Aorta (tissue), 5 donors: ENCODE measurements at regions not wholly inside any gene's neighbourhood (a gene's known extent, or its start where the extent isn't known, plus 50 kb on each side); places are given as distances from the start of the nearest gene placed in this dataset.
A peak's percentile ranks its signal among the peaks of the same experiment; 100 is the strongest.

Experiments
- ATAC-seq: fragments of 200-7000 bp; cut with Tn5 transposase; one replicate; pipeline ENCODE4 v1.9.1; 2022; ENCODE audit warnings: moderate library complexity; ENCODE audit not compliant: low FRiP score
- DNase-seq, 2 donors: peaks; one replicate each; pipeline ENCODE4 v3.0.0-alpha.2; 2020
- H3K27ac ChIP-seq, 2 donors: one replicate each; pipeline ENCODE4 v1.5.1; 2013; ENCODE audit warnings: low read length in 2 of 2, mild to moderate bottlenecking in 2 of 2, moderate library complexity in 2 of 2, control low read depth in 1 of 2, inconsistent platforms in 1 of 2, low read depth in 1 of 2
- H3K27me3 ChIP-seq, 2 donors: one replicate each; pipeline ENCODE4 v1.6.1; 2013; ENCODE audit warnings: control low read depth in 1 of 2, low read length in 1 of 2, mild to moderate bottlenecking in 1 of 2, moderate library complexity in 1 of 2; ENCODE audit not compliant: insufficient read depth in 2 of 2, control insufficient read depth in 1 of 2
- H3K36me3 ChIP-seq, 2 donors: one replicate each; pipeline ENCODE4 v1.6.1; 2013; ENCODE audit warnings: control low read depth in 1 of 2, low read length in 1 of 2, mild to moderate bottlenecking in 1 of 2; ENCODE audit not compliant: insufficient read depth in 2 of 2, control insufficient read depth in 1 of 2
- H3K4me1 ChIP-seq, 2 donors: one replicate each; pipeline ENCODE4 v1.6.1; 2013; ENCODE audit warnings: low read length in 2 of 2, control low read depth in 1 of 2, mild to moderate bottlenecking in 1 of 2, moderate library complexity in 1 of 2; ENCODE audit not compliant: insufficient read depth in 2 of 2, control insufficient read depth in 1 of 2
- H3K4me3 ChIP-seq, 2 donors: one replicate each; pipeline ENCODE4 v1.5.1; 2013; ENCODE audit warnings: low read length in 2 of 2, control low read depth in 1 of 2, mild to moderate bottlenecking in 1 of 2
- H3K9me3 ChIP-seq: one replicate; pipeline ENCODE4 v1.6.1; 2013; ENCODE audit warnings: mild to moderate bottlenecking, low read length; ENCODE audit not compliant: control insufficient read depth
- WGBS, 2 donors: extraction: QIAGEN DNeasy Blood & Tissue Kit; methylation state at CpG; one replicate each; pipeline ENCODE4 v1.1.7; 2013; 5-methylcytosine and 5-hydroxymethylcytosine counted together
- intact Hi-C, 2 donors: fragments of 100-400 bp; cut with DNase I; formaldehyde crosslinking; loops; one replicate each; pipeline versions ENCODE4 v1.14.2 to v1.15.0; 2022
- donor health status: healthy with polysubstance abuse.
- donor health status: Bipolar disorder and iron deficiency.
- donor health status: DM: no; HTN: no; CAD: no.
- donor health status: DM: no; HTN: no; CAD: no.
- donor health status: DM: yes; HTN: yes; CAD: no.

GRCh38 chr2:45282646-45283045 is 273.4 kb upstream of the SIX2 start:
- DNase-seq (no peak), ATAC-seq (no peak)
- Histone ChIP-seq H3K9me3 (no peaks in the 10 kb centered on the region), H3K27me3 (no peaks in the 10 kb centered on the region), H3K27ac (no peak overlapping the region), H3K4me1 (peaks cover 3% of the 10 kb centered on the region in 2 donors), H3K4me3 (no peak overlapping the region), H3K36me3 (no peaks in the 10 kb centered on the region)
- WGBS, 2 donors = 75 to 82% methylated on average over 2 of the region's 2 CpGs
- intact Hi-C loops = loop anchor here (10.0 kb wide), 2 partner anchors 108 to 152 kb away; no protein-coding TSS in a partner anchor

- no peak for ATAC-seq
- Histone ChIP-seq H3K27me3 (no peaks in the 10 kb centered on the region), H3K27ac (no peak overlapping the region), H3K4me3 (no peak overlapping the region), H3K4me1 (peaks cover 3 to 6% of the 10 kb centered on the region in 2 donors), H3K9me3 (no peaks in the 10 kb centered on the region), H3K36me3 (no peaks in the 10 kb centered on the region)
- 75 to 87% methylated on average over 7 of the region's 7 CpGs for WGBS, 2 donors
- DNase-seq = no peak
- intact Hi-C loops = loop anchor here (10.0 kb wide), 2 partner anchors 107 to 153 kb away; no protein-coding TSS in a partner anchor
Observed at GRCh38 chr2:45281311-45281710, 272.1 kb upstream of the SIX2 start.

- H3K4me1 ChIP-seq = peaks cover 3 to 6% of the 10 kb centered on the region in 2 donors
- no peak for DNase-seq
Observed at GRCh38 chr2:45280794-45281193, 271.5 kb upstream of the SIX2 start.

GRCh38 chr2:45279356-45279755 is 270.1 kb upstream of the SIX2 start:
- ATAC-seq (no peak), DNase-seq (no peak)
- 43 to 79% methylated on average over 2 of the region's 2 CpGs for WGBS, 2 donors
- Histone ChIP-seq H3K27me3 (no peaks in the 10 kb centered on the region), H3K9me3 (no peaks in the 10 kb centered on the region), H3K4me1 (peaks cover 5 to 6% of the 10 kb centered on the region in 2 donors), H3K27ac (no peak overlapping the region), H3K4me3 (no peak overlapping the region), H3K36me3 (no peaks in the 10 kb centered on the region)
- intact Hi-C loops = no loop called here

More at GRCh38 chr2:45280794-45281193, 271.5 kb upstream of the SIX2 start:
- H3K27ac ChIP-seq = no peak overlapping the region
- no peak for ATAC-seq
- no peaks in the 10 kb centered on the region for H3K9me3 ChIP-seq
- intact Hi-C loops = loop anchor here (10.0 kb wide), 2 partner anchors 106 to 154 kb away; no protein-coding TSS in a partner anchor
- WGBS, 2 donors = 90 to 93% methylated on average over 18 of the region's 18 CpGs
- H3K36me3 ChIP-seq = no peaks in the 10 kb centered on the region
- no peaks in the 10 kb centered on the region for H3K27me3 ChIP-seq
- H3K4me3 ChIP-seq = no peak overlapping the region

- intact Hi-C loops = no loop called here
- no peaks in the 10 kb centered on the region for H3K9me3 ChIP-seq
- peak overlapping the region in 1 of 2 donors; percentile 29 for H3K27ac ChIP-seq
- peaks cover 5 to 6% of the 10 kb centered on the region in 2 donors for H3K4me1 ChIP-seq
- DNase-seq (no peak), ATAC-seq (no peak)
- H3K27me3 ChIP-seq = no peaks in the 10 kb centered on the region
- no peaks in the 10 kb centered on the region for H3K36me3 ChIP-seq
- 43 to 45% methylated on average over 9 of the region's 9 CpGs for WGBS, 2 donors
- no peak overlapping the region for H3K4me3 ChIP-seq
Observed at GRCh38 chr2:45278365-45279078, 269.3 kb upstream of the SIX2 start.

GRCh38 chr2:45276914-45277313 is 267.7 kb upstream of the SIX2 start:
- no peak for ATAC-seq
- H3K27ac ChIP-seq = no peak overlapping the region
- H3K9me3 ChIP-seq = no peaks in the 10 kb centered on the region
- WGBS, 2 donors = 22 to 23% methylated on average over 4 of the region's 4 CpGs
- peaks cover 4 to 5% of the 10 kb centered on the region in 2 donors for H3K4me1 ChIP-seq
- no peaks in the 10 kb centered on the region for H3K36me3 ChIP-seq
- H3K4me3 ChIP-seq = no peak overlapping the region
- no peak for DNase-seq
- H3K27me3 ChIP-seq = no peaks in the 10 kb centered on the region
- intact Hi-C loops = no loop called here

GRCh38 chr2:45275806-45276205 is 266.6 kb upstream of the SIX2 start:
- H3K27ac ChIP-seq = no peak overlapping the region
- DNase-seq (no peak), ATAC-seq (no peak)
- WGBS, 2 donors = 90 to 93% methylated on average over 1 of the region's 1 CpG
- no peaks in the 10 kb centered on the region for H3K36me3 ChIP-seq
- H3K4me1 ChIP-seq = peaks cover 4 to 5% of the 10 kb centered on the region in 2 donors
- H3K9me3 ChIP-seq = no peaks in the 10 kb centered on the region
- intact Hi-C loops = loop anchor here in 1 of 2 donors (2.0 kb wide), 1 partner anchor 19 kb away; no protein-coding TSS in a partner anchor
- no peaks in the 10 kb centered on the region for H3K27me3 ChIP-seq
- H3K4me3 ChIP-seq = no peak overlapping the region

- H3K27ac ChIP-seq = peak overlapping the region in 1 of 2 donors; percentile 78
- intact Hi-C loops = loop anchor here in 1 of 2 donors (2.0 kb wide), 1 partner anchor 19 kb away; no protein-coding TSS in a partner anchor
- DNase-seq (no peak), ATAC-seq (no peak)
- no peaks in the 10 kb centered on the region for H3K27me3 ChIP-seq
- H3K4me1 ChIP-seq = peaks cover 4 to 5% of the 10 kb centered on the region in 2 donors
- WGBS, 2 donors = 41 to 58% methylated on average over 4 of the region's 4 CpGs
- H3K36me3 ChIP-seq = no peaks in the 10 kb centered on the region
- no peak overlapping the region for H3K4me3 ChIP-seq
- H3K9me3 ChIP-seq = no peaks in the 10 kb centered on the region
Observed at GRCh38 chr2:45275242-45275805, 266.1 kb upstream of the SIX2 start.
